Left colon (tissue), 2 donors: ENCODE measurements at regions not wholly inside any gene's neighbourhood (a gene's known extent, or its start where the extent isn't known, plus 50 kb on each side); places are given as distances from the start of the nearest gene placed in this dataset.
A peak's percentile ranks its signal among the peaks of the same experiment; 100 is the strongest.

ENCODE experiments used
- ATAC-seq: fragments of 200-7000 bp; cut with Tn5 transposase; one replicate; pipeline ENCODE4 v1.9.1; 2020; ENCODE audit warnings: mild to moderate bottlenecking, moderate library complexity
- DNase-seq, 2 donors: peaks; one replicate each; pipeline ENCODE4 v3.0.0-alpha.2; 2020
- intact Hi-C, 2 donors: fragments of 100-400 bp; cut with DNase I in 1 of 2; cut with micrococcal nuclease in 1 of 2; formaldehyde crosslinking; loops; one replicate each; pipeline versions ENCODE4 v1.11.2 to v1.14.0; 2022; cut with DNase I, micrococcal nuclease
- donor health status: DM: no; HTN: no; CAD: no.
- donor health status: DM: yes; HTN: yes; CAD: no.

DNA sequence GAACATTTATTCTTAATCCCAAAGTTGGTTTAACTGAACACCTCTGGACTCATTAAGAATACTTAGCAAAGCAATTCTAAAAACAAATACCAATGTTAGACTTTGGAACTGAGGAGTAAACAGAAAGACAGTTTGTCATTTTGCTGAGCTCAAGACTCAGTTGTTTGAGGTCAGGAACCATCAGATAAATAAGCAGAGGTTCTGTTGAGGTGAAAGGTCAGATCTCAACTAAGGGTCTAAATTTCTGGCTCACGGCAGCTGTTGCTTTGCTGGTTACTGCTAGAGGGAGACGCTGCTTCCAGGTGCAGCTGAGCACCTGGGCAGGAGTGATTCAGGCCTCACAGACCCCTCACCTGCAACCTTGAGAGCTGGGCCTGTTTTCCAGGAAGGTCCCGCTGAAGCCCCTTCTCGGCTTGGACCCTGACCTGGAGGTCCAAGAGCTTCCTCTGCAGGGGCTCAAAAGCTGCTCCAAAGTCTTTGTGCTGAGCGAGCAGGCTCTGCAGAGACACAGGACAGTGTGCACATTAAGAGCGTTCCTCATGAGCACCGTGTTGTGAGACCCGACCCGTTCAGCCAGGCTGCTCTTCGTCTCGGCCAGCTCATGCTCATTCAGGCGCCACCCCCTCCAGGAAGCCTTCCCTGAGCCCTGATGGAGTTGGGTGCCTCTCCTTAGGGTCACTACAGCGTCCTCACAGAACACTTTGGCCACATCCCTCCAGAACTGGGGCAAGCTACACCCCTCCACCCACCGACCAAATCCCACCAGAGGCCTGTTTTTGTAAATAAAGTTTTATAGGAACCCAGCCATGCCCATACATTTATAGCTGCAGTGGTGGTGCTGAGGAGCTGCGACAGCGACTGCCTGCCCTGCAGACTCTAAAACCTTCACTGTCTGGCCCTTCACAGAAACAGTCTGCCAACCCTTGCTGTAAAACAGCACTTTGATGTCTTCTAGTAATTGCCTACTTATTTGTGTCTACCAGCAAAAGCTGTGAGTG is 72.0 kb downstream of the SYNE3 start:
- no peak for DNase-seq
- peak; percentile 68 for ATAC-seq
- intact Hi-C loops = loop anchor here (5.0 kb wide), 1 partner anchor 83 kb away; no protein-coding TSS in a partner anchor

DNA sequence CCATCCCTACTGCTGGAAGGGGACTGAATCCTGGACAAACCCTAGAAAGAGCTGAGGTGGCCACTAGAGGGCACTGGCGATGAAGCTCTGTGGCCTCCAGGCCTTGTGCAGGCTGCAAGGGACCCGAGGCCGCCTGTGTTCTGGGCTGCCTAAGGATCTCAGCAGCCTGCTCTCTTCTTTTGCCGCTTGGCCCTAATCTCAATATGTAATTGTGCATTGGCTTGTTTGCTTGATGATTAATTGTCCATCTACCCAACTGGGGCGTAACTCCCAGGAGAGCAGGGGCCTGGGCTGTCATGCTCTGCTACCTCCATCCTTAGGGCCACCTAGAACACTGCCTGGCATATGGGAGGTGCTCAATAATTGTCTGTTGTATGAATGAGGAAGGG is 73.8 kb downstream of the SYNE3 start:
- ATAC-seq = peak; percentile 86
- peak; percentile 71 to 91 for DNase-seq
- intact Hi-C loops = loop anchor here (5.0 kb wide), 1 partner anchor 85 kb away; no protein-coding TSS in a partner anchor

DNA sequence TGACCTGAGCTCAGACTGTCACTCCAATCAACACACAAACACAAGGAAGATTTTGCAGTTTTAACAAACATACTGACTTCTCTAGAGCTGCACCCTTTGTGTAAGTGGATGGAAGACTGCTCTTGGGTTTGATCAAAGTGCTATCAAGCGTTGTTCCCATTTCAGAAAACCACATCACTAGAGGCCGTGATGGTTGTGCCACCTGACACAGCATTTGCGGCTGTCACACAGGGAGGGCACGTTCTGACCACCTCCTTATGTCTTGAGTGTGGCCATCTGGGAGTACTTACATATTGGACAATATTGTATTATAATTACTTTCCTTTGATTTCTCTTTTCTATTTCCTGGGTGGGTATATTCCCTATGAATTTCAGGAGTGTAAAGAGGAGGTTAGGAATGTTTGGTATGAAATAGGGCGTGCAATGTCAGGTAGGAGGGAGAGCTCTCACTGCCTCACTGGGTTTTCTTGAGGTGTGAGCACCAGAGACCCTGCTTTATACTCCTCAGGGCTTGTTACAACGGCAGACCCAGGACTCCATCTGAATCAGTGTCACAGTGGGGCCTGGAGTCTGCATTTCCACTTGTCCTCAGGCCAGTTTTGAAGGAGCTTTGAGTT is 74.3 kb downstream of the SYNE3 start:
- ATAC-seq (no peak), DNase-seq (no peak)
- intact Hi-C loops = loop anchor here (5.0 kb wide), 1 partner anchor 85 kb away; no protein-coding TSS in a partner anchor

DNA sequence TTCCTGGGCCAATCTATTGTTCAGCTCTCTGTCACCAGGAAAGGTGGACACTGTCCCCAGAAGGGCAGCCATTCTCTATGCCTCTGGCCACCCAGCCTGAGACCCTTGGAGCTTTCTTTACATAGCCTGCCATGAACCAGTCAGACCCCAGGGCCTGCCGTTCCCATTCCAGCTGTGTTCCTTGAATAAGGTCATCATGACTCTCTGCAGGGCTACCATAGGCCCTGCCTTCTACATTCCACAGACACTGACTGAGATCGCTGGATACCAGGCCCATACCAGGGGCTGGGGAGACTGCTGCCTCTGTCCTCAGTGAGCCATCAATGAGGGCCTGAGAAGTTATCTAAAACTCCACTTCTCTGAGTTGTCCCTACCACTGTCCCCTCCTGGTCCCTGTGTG is 75.5 kb downstream of the SYNE3 start:
- intact Hi-C loops = loop anchor here (5.0 kb wide), 1 partner anchor 86 kb away; no protein-coding TSS in a partner anchor
- ATAC-seq (no peak), DNase-seq (no peak)

DNA sequence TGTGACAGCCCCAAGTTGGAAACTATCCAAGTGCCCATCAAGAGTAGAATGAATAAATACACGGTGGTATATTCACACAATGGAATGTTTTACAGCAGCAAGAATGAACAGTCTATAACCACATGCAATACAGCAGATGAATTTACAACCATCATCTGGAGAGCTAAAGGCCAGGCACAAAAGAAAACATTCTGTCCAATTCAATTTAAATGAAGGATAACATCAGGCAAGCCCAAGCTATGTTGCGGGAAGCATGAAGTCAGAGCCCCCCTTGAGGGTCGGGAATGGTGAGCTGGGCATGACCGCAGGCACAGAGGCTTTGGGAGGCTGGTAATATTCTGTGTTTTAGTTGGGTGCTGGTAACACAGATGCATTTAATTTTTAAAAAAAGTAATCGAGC is 76.0 kb downstream of the SYNE3 start:
- ATAC-seq = no peak
- intact Hi-C loops = loop anchor here (5.0 kb wide), 1 partner anchor 87 kb away; no protein-coding TSS in a partner anchor
- DNase-seq = no peak

DNA sequence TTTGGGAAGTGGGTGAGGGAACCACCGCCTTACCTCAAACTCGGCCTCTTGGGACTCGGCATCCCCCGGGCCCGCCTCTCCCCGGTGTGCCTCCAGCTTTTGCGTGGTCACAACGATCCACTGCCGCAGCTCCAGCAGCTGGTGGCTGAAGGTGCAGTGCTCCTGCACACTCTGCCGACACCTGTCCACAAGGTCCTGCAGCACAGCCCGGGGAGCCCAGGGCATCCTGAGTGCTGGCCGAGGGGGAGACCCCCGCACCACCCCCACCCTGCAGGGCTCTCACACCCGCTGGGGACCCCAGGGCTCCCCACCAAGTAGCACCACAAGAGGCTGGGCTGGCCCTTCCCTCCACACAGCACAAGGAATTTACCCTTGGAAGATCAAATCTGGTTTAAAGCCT is 76.6 kb downstream of the SYNE3 start:
- ATAC-seq = no peak
- DNase-seq = no peak
- intact Hi-C loops = loop anchor here (5.0 kb wide), 1 partner anchor 87 kb away; no protein-coding TSS in a partner anchor

DNA sequence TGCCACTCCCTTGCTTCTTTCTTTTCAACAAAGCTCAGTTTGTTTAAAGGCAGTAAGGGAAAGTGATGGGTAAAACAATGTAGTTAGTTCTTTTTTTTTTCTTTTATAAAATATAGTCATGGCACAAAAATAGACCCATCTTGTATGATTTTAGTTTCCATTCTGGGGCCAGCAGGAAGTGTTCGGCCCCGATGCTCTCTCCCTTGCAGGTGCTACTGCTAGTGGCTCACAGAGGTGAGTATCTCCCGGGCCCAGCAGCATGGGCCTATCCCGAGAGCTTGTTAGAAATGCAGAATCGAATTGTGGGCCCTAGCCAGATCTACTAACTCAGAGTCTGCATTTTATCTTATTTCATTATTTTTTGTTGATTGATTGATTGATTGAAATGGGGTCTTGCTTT is 78.7 kb downstream of the SYNE3 start:
- ATAC-seq = no peak
- intact Hi-C loops = no loop called here

DNA sequence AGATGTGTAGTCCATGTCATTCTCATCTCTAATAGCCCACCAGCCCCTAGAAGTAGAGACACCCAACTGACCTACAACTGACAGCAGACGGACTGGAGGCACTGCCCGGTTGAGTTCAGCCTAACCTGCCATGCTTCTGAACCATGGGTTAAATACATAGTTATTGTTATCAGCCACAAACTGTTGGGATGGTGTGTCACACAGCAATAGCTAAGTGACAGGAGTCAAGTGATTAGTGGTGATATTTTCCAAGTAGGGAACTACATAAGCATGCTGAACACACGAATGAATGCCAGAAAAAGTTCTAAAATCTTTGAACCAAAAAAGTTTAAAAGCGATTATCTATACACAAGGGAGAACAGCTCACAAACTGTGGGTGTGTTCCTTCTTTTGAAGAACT is 80.1 kb downstream of the SYNE3 start:
- intact Hi-C loops = no loop called here
- DNase-seq (no peak), ATAC-seq (no peak)

More for the DNA sequence above, 78.7 kb downstream of the SYNE3 start:
- DNase-seq = no peak

DNA sequence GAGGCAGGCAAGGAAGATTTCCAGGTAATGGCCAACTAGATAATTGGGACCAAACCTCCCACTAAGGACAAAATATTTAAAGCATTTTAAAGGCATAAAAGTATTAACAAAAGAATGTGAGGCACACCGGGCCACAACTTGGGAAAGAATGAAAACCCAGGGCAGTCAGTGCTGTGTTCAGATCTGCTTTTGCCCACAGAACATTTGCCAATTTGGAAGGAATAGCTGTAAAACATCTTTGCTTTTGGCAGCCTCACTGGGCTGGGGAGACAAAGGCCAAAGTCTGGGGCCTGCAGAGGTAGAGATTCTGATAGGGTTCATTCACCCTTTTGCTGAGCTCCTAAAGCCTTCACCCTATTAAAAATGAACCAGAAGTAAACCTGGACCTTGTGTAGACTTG is 82.3 kb downstream of the SYNE3 start:
- intact Hi-C loops = loop anchor here in 1 of 2 donors (5.0 kb wide), 1 partner anchor 752 kb away; no protein-coding TSS in a partner anchor
- ATAC-seq = no peak
- DNase-seq = no peak

DNA sequence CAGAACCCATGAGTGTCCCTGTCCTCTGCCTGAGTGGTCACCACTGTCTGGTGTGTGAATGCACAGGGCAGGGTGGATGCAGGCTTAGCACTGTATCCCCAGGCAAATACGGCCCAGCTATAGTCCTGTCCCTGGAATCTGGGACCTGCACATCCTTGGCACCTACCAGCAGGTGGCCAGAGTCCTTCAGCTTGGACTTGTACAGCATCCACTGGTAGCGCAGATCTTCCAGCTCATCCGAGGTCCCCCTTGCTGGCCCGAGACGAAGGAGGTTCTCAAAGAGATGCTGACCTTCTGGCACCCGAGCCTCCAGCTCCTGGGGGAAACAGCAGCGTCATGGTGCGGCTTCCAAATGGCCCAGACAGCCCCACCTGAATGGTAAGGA is 83.4 kb downstream of the SYNE3 start:
- ATAC-seq (no peak), DNase-seq (no peak)
- intact Hi-C loops = loop anchor here in 1 of 2 donors (5.0 kb wide), 1 partner anchor 751 kb away; no protein-coding TSS in a partner anchor

DNA sequence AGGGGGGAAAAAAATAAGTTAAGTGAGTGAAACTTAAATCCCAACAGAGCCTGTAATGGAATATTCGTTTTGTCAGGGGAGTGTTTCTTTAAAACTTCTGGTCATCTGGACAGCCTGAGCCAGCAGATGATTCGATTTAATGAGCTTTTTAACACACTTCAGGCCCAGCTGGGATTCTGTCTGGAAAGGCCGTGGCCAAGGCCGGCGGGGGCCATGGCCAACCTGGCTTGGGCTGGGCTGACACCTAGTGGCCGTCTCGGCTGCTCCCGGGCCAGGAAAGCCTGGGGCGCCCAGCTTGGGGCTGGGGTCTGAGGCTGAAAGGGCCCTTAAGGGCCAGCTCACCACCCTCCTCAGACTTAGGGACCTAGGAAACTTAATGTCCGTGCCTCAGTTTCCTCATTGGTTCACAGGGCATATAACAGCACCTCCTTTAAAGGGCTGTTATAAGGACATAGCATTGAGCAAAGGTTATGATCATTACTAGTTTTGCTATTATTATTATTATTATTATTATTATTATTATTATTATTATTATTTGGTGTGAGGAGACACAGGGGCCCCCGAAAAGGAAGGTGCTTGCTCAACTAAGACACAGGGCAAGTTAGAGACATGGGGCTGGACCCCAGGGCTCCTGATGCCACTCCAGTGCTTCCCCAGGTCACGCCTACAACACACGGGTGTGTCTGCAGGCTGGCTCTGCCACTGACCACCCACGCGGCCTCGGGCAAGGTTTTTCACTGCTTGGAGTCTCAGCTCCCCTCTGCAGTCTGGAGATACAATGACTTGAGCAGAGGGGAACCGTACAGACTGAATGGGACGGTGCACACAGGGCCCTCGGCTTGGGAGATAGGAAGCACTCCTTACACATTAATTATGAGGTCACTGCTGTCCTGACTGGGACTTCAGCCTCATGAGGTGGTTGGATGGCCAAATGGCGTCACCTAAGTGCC is 84.0 kb downstream of the SYNE3 start:
- ATAC-seq = peak; percentile 92
- peak in 1 of 2 donors; percentile 58 for DNase-seq
- intact Hi-C loops = loop anchor here in 1 of 2 donors (5.0 kb wide), 1 partner anchor 750 kb away; no protein-coding TSS in a partner anchor

DNA sequence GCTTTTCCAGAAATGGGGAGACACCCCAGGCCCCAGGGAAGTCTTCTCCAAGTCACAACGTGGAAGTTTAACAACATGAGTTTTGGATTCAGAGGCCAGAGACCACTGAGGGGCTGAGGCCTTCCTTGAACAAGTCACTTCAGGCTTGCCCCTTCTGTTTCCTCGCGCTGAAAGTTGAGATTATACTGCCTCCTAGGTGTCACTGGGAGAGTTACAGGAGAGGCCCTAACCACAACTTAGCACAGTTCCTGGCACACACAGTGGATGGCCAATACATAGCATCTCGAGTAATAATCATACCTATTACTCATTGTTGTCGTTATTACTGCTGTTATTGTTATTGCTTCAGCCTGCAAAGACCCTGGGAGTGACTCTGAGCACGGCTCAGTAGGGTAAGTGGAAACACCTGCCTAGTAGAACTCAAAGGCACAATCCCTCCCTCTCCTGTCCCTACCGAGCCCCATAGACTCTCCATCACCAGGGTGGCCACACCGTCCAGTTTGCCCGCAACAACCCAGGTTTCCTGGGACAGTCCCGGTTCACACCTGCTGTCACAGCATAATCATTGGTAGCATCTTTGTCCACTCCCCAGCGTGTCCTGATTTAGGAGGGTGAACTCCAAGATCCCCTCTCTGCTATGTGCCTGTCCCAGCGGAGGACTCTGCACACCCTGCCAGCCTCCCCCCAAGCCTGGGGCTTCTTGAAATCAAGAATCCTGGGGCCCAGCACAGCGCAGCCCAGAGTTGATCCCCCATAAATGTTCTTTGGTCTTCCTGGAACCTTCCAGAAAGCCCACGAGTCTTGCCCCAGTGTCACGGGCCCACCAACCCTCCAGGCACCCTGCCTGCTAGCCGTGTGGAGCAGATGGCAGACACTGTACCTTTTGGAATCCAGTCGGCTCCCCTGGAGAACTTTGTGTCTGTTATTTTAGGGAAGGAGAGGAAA is 85.0 kb downstream of the SYNE3 start:
- intact Hi-C loops = loop anchor here in 1 of 2 donors (5.0 kb wide), 1 partner anchor 749 kb away; no protein-coding TSS in a partner anchor
- DNase-seq = no peak
- ATAC-seq = peak; percentile 74

DNA sequence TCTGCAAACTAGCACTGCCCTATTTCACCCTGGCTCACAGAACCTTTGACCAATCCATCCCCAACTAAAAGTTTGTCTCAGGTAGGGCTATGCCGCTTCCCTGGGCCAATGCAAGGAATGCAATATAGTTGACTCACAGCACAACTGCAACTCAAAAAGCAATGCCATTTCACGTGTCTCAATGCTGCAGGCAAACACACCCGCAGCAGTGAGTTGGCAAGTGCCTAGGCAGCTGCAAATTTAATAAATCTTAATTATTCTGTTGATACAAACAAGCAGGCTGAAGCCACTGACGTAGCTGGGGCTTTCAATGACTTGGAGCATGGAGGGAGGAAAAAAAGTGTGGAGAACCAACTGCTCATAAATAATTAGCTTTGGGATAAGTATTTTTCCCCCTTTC is 87.9 kb downstream of the SYNE3 start:
- ATAC-seq (no peak), DNase-seq (no peak)
- intact Hi-C loops = no loop called here

DNA sequence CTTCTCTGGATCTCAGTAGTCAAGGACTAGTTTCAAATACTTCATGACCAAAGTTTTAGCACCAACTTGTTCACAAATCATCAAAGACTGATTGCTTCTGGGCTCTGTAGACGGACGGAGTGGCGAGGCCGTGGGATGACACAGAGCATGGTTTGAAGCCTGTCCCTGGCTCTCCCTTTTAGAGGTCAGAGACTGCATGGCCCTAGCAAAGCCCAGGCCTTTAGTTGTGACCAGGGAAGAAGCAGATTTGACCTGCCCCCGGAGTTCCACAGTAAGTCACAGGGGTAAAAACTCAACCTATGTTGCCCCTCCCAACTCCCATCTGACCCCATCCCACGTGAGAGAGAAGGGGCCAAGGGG is 90.4 kb downstream of the SYNE3 start:
- intact Hi-C loops = no loop called here
- ATAC-seq (no peak), DNase-seq (no peak)

DNA sequence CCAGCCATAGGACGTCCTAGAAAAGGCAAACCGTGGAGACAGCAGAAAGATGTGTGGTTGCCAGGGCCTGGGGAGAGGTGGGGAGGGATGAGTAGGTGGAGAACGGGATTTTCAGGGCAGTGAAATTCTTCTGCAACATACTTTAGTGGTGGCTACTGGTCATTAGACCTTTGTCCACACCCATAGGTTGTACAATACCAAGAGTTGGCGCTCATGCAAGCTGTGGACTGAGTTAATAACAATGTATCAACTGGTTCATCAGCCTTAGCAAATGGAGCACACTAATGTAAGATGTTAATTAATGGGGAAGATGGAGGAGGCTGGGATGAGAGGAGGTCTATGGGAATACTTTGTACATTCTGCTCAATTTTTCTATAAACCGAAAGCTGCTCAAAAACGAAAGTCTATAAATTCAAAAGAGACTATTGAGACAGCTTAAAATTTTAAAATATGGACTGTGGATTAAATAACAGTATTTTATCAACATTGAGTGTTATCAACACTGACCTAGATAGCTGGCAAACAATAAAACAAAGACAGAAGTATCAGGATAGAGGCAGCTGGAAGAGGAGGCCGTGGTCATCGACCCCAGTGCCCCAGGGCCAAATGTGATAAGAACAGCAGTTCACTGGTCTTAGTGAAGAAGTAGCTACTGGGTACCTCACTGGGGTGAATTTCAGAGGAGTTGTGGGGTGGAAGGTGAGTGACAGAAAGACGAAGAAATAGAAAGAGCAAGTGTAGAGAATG is 90.9 kb downstream of the SYNE3 start:
- DNase-seq (no peak), ATAC-seq (no peak)
- intact Hi-C loops = no loop called here

DNA sequence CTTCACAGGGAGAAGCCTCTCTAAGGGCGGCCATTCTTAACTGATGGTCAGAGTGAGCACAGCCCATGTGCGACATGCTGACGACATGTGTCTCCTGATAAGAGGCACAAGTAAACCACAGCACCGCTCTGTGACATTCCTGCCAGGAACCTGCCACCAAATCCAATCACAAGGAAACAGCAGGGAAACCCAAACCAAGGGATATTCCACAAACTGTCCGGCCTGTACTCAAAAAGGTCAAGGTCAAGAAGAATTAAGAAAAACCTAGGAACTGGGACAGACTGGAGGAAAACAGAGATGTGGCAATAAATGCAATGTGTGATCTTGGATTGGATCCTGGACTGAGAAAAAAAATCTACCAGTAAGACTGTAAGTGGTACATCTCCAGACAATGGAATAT is 91.9 kb downstream of the SYNE3 start:
- intact Hi-C loops = no loop called here
- DNase-seq = no peak
- no peak for ATAC-seq

DNA sequence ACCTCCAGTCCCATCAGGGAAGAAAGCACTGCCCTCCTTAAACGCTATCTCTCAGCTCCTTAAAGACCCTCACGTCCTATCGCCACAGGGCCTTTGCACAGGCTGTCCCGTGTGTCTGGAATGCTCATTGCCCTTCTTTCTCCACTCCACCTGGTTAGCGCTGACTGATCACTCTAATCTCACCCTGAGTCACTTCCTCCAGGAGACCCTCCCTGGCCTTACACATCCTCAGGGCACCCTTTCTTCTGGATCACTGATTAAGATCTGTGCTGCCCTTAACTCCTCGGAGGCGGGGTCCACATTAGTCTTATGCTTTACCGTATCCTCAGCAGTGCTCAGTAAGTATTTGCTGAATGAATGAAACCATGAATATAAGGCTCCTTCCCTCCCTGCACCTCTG is 94.7 kb downstream of the SYNE3 start:
- intact Hi-C loops = no loop called here
- ATAC-seq (no peak), DNase-seq (no peak)
